ENCODE measurements at regions not wholly inside any gene's neighbourhood (a gene's known extent, or its start where the extent isn't known, plus 50 kb on each side); places are given as distances from the start of the nearest gene placed in this dataset.

- TF ChIP-seq ZNF398 (tag by site-specific recombination; IDR thresholded peaks at IDR 0.05) = no peak
- TF ChIP-seq ZBTB20 (tag by site-specific recombination; IDR thresholded peaks at IDR 0.05) = no peak
- TF ChIP-seq ZNF677 (tag by site-specific recombination; IDR thresholded peaks at IDR 0.05) = no peak
- TF ChIP-seq ZNF302 (tag by site-specific recombination; IDR thresholded peaks at IDR 0.05; ENCODE audit: low read depth) = no peak
- no peak for TF ChIP-seq ZNF580 (tag by site-specific recombination; IDR thresholded peaks at IDR 0.05)
Measured at GRCh38 chr14:47846008-47846407, 170.6 kb upstream of the MDGA2 start (continued).

GRCh38 chr14:47843236-47843635 is 167.8 kb upstream of the MDGA2 start:
- CTCF ChIA-PET = no interaction called here
- H3K4me3 ChIP-seq (ENCODE audit: low read depth, low read length) = no peak overlapping the region

GRCh38 chr14:47833011-47833410 is 157.6 kb upstream of the MDGA2 start:
- CTCF ChIA-PET = no interaction called here
- TF ChIP-seq ZNF112 (tag by site-specific recombination; IDR thresholded peaks at IDR 0.05) = no peak
- TF ChIP-seq MYNN (tag by site-specific recombination; IDR thresholded peaks at IDR 0.05; ENCODE audit: borderline replicate concordance) = no peak
- TF ChIP-seq ZNF341 (tag by site-specific recombination; IDR thresholded peaks at IDR 0.05; ENCODE audit: low read depth) = no peak
- TF ChIP-seq ZNF548 (tag by site-specific recombination; IDR thresholded peaks at IDR 0.05) = no peak
- no peak for TF ChIP-seq ZSCAN16 (tag by site-specific recombination; IDR thresholded peaks at IDR 0.05)
- TF ChIP-seq ZNF274 (IDR thresholded peaks at IDR 0.05; ENCODE audit: low read length) = no peak
- TF ChIP-seq ZNF274 (tag by site-specific recombination; IDR thresholded peaks at IDR 0.05; ENCODE audit: borderline replicate concordance) = no peak
- no peak for TF ChIP-seq ZNF501 (tag by site-specific recombination; IDR thresholded peaks at IDR 0.05)
- TF ChIP-seq ZFHX2 (tag by site-specific recombination; conservative IDR thresholded peaks at IDR 0.05) = no peak
- no peak for TF ChIP-seq AEBP2 (tag by site-specific recombination; IDR thresholded peaks at IDR 0.05; ENCODE audit: borderline replicate concordance)
- TF ChIP-seq ZNF830 (tag by site-specific recombination; IDR thresholded peaks at IDR 0.05; ENCODE audit: low read depth) = no peak
- TF ChIP-seq ZNF214 (tag by site-specific recombination; IDR thresholded peaks at IDR 0.05; ENCODE audit: borderline replicate concordance) = no peak
- TF ChIP-seq ZNF558 (tag by site-specific recombination; IDR thresholded peaks at IDR 0.05) = no peak
- no peak for TF ChIP-seq GLIS2 (tag by site-specific recombination; IDR thresholded peaks at IDR 0.05)
- H3K36me3 ChIP-seq (ENCODE audit: control insufficient read depth in 2 of 2, insufficient read depth in 1 of 2, low read length in 2 of 2) = no peaks in the 10 kb centered on the region
- H3K4me1 ChIP-seq (ENCODE audit: control insufficient read depth, insufficient read depth, low read length) = no peaks in the 10 kb centered on the region
- POLR2A ChIA-PET = no interaction called here
- no peak overlapping the region for H3K27ac ChIP-seq (ENCODE audit: extremely low read depth, low read depth, low read length)
- no peaks in the 10 kb centered on the region for H3K9me3 ChIP-seq (ENCODE audit: control insufficient read depth, insufficient read depth, low read depth, low read length)
- no peak overlapping the region for H3K4me3 ChIP-seq (ENCODE audit: low read depth, low read length)

More at GRCh38 chr14:47843236-47843635, 167.8 kb upstream of the MDGA2 start:
- no peaks in the 10 kb centered on the region for H3K9me3 ChIP-seq (ENCODE audit: control insufficient read depth, insufficient read depth, low read depth, low read length)
- no peaks in the 10 kb centered on the region for H3K4me1 ChIP-seq (ENCODE audit: control insufficient read depth, insufficient read depth, low read length)
- TF ChIP-seq ZNF560 (tag by site-specific recombination; IDR thresholded peaks at IDR 0.05; ENCODE audit: borderline replicate concordance) (no peak), ZNF274 (IDR thresholded peaks at IDR 0.05; ENCODE audit: low read length) (no peak), ZNF274 (tag by site-specific recombination; IDR thresholded peaks at IDR 0.05; ENCODE audit: borderline replicate concordance) (no peak), ZFP69B (tag by site-specific recombination; IDR thresholded peaks at IDR 0.05) (no peak), ZSCAN5A (tag by site-specific recombination; IDR thresholded peaks at IDR 0.05) (no peak), ZNF549 (tag by site-specific recombination; IDR thresholded peaks at IDR 0.05) (no peak)
- no peak overlapping the region for H3K27ac ChIP-seq (ENCODE audit: extremely low read depth, low read depth, low read length)
- H3K36me3 ChIP-seq (ENCODE audit: control insufficient read depth in 2 of 2, insufficient read depth in 1 of 2, low read length in 2 of 2) = no peaks in the 10 kb centered on the region
- POLR2A ChIA-PET = no interaction called here
